Naive B cell (primary cell): ENCODE measurements at regions not wholly inside any gene's neighbourhood (a gene's known extent, or its start where the extent isn't known, plus 50 kb on each side); places are given as distances from the start of the nearest gene placed in this dataset.

Source experiments
- ATAC-seq, 2 donors: fragments of 150-1000 bp; cut with Tn5 transposase; 2 replicates each; pipeline ENCODE4 v1.10.0; 2021; ENCODE audit warnings: low read depth in 2 of 2, mild to moderate bottlenecking in 2 of 2, moderate library complexity in 2 of 2
- DNase-seq: peaks from one replicate; pipeline ENCODE4 v3.0.0; 2022
- H3K27ac Mint-ChIP-seq, 6 donors: one replicate each; pipeline ENCODE4 v1.8.0; 2020 to 2022; ENCODE audit warnings: mild to moderate bottlenecking in 6 of 6, mixed read lengths in 6 of 6, moderate library complexity in 5 of 6, inconsistent platforms in 2 of 6
- H3K27me3 Mint-ChIP-seq, 3 donors: one replicate each; pipeline ENCODE4 v1.8.0; 2021 to 2022; ENCODE audit warnings: mixed read lengths in 3 of 3, mild to moderate bottlenecking in 1 of 3
- H3K36me3 Mint-ChIP-seq, 2 donors: one replicate each; pipeline ENCODE4 v1.8.0; 2020 to 2022; ENCODE audit warnings: mixed read lengths in 2 of 2, inconsistent platforms in 1 of 2, mild to moderate bottlenecking in 1 of 2
- H3K4me1 Mint-ChIP-seq, 3 donors: one replicate each; pipeline ENCODE4 v1.8.0; 2020 to 2022; ENCODE audit warnings: mixed read lengths in 3 of 3, inconsistent platforms in 1 of 3, mild to moderate bottlenecking in 1 of 3, moderate library complexity in 1 of 3
- H3K4me3 Mint-ChIP-seq, 8 donors: one replicate each; pipeline ENCODE4 v1.8.0; 2020 to 2022; ENCODE audit warnings: mild to moderate bottlenecking in 8 of 8, mixed read lengths in 8 of 8, moderate library complexity in 8 of 8, inconsistent platforms in 2 of 8
- H3K9me3 Mint-ChIP-seq, 7 donors: one replicate each; pipeline ENCODE4 v1.8.0; 2020 to 2022; ENCODE audit warnings: mixed read lengths in 7 of 7, mild to moderate bottlenecking in 5 of 7, inconsistent platforms in 2 of 7, moderate library complexity in 1 of 7

DNA sequence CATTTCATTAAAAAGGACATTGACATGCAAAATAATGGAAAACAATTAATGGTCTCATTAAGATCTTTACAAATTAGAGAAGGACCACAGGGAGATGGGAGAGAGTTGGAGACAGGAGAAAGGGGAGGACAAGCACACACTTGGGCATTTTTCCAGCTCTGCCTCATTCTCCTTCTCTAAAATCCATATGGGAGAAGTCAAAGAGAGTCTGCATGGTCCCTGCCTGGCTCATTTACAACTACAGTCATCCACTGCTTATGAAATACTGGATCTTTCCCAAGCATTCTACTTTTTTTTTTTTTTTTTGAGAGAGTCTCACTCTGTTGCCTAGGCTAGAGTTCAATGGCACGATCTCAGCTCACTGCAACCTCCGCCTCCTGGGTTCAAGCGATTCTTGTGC, 518.9 kb upstream of the CELF2 start:
- no peak overlapping the region for H3K4me3 Mint-ChIP-seq
- H3K36me3 Mint-ChIP-seq, result no peaks in the 10 kb centered on the region
- peaks cover 5 to 23% (median 8%) of the 10 kb centered on the region in 7 donors for H3K9me3 Mint-ChIP-seq
- DNase-seq (no peak), ATAC-seq (no peak)
- peaks cover 0 to 5% (median 0%) of the 10 kb centered on the region in 3 donors for H3K27me3 Mint-ChIP-seq
- no peak overlapping the region for H3K27ac Mint-ChIP-seq
- H3K4me1 Mint-ChIP-seq, result no peaks in the 10 kb centered on the region

DNA sequence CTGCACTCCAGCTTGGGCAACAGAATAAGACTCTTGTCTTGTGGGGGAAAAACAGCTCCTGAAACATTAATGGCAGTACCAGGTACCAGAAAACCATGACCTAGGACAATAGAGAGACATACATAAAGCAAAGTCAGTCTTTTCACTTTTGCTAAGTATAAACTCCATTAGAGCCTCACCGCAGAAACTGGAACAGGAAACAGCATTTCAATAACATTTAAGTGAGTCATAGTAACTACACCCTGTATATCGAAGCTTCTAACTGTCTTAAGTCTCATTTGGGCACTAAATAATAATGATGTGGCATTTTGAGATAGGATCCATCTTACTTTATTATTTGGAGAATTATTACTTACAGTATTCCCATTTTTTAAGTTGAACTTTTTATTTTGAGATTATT, 517.8 kb upstream of the CELF2 start:
- Mint-ChIP-seq H3K4me1 (no peaks in the 10 kb centered on the region), H3K36me3 (no peaks in the 10 kb centered on the region), H3K27ac (no peak overlapping the region), H3K4me3 (no peak overlapping the region), H3K27me3 (peaks cover 0 to 5% (median 0%) of the 10 kb centered on the region in 3 donors), H3K9me3 (peaks cover 5 to 23% (median 9%) of the 10 kb centered on the region in 7 donors)
- DNase-seq (no peak), ATAC-seq (no peak)

DNA sequence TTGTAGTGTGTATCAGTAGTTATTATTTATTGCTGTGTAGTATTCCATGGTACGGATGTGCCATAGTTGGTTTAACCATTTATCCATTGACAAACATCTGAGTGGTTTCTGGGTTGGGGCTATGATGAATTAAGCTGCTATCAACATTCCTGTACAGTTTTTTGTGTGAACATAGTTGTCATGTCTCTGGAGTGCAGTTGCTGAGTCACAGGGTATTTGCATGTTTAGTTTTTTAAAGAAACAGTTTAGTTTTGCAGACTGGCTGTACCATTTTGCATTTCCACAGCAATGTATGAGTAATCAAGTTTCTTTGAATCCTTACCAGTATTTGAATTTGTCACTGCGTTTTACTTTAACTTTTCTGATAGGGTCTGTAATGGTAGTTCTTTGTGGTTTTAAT, 516.7 kb upstream of the CELF2 start:
- ATAC-seq (no peak), DNase-seq (no peak)
- Mint-ChIP-seq H3K27ac (no peak overlapping the region), H3K36me3 (no peaks in the 10 kb centered on the region), H3K4me3 (no peak overlapping the region), H3K9me3 (peaks cover 5 to 23% (median 14%) of the 10 kb centered on the region in 7 donors), H3K27me3 (peaks cover 0 to 14% (median 4%) of the 10 kb centered on the region in 3 donors), H3K4me1 (no peaks in the 10 kb centered on the region)

DNA sequence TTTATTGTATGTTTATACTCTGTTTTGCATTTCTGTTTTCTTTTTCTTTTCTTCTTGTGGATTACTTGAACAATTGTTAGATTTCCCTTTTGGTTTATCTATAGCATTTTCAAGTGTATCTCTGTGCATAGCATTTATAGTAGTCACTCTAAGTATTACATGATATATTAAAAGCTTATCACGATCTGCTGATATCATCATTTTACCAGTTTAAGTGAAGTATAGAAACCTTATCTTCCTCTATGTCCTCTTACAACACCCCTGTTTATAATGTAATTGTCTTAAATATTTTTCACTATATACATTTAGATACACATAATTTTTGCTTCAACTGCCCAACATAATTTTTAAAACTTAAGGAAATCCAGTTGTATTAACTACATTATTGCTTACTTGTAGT, 513.9 kb upstream of the CELF2 start:
- DNase-seq, result no peak
- H3K27ac Mint-ChIP-seq, result no peak overlapping the region

DNA sequence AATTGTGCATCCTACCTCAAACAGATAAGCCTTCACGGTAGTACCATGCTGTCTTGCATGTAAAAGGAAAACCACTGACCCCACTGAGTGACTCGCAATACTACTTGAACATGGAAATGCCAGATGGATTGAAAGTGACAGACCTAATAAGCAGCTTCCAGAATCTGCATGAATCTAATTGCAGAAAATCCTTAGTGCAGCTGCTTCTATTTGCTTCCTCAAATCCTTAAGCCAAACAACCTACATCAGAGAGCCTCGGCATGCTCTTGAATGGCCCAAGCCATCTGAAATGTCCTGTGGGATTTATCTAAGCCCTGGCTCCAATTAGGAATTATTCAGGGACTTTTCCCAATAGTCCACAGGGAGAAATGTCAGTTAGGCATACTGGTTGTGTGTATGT, 509.5 kb upstream of the CELF2 start:
- Mint-ChIP-seq H3K4me3 (no peak overlapping the region), H3K27ac (no peak overlapping the region), H3K4me1 (no peaks in the 10 kb centered on the region), H3K9me3 (peaks cover 0 to 33% (median 4%) of the 10 kb centered on the region in 7 donors), H3K27me3 (peaks cover 11 to 22% (median 18%) of the 10 kb centered on the region in 3 donors), H3K36me3 (no peaks in the 10 kb centered on the region)
- ATAC-seq (no peak), DNase-seq (no peak)

More for the DNA sequence above, 513.9 kb upstream of the CELF2 start:
- ATAC-seq, result no peak
- Mint-ChIP-seq H3K36me3 (no peaks in the 10 kb centered on the region), H3K27me3 (peaks cover 0 to 19% (median 7%) of the 10 kb centered on the region in 3 donors), H3K4me3 (no peak overlapping the region), H3K4me1 (no peaks in the 10 kb centered on the region), H3K9me3 (peaks cover 5 to 29% (median 9%) of the 10 kb centered on the region in 7 donors)

DNA sequence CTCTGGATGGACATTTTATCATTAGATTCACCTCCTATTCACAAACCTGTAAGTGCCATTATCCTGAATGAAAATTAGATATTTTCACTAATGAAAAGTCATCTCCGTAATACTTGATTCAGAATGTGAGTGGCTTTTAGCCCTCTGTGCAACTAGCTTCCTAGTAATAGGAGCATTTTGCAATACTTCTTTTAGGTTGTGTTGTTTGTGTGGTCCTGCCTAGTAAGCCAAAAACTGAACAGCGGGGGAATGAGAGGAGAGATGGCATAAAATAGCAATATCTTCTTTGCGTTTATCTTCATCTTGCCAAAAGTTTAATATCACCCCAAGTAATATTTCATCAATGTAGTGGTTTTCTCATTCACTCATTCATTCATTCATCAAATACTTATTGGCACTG, 507.5 kb upstream of the CELF2 start:
- Mint-ChIP-seq H3K9me3 (peaks cover 0 to 25% (median 3%) of the 10 kb centered on the region in 7 donors), H3K4me3 (no peak overlapping the region), H3K4me1 (no peaks in the 10 kb centered on the region), H3K27me3 (peaks cover 18 to 21% (median 21%) of the 10 kb centered on the region in 3 donors), H3K36me3 (no peaks in the 10 kb centered on the region), H3K27ac (no peak overlapping the region)
- DNase-seq, result no peak
- ATAC-seq, result no peak

DNA sequence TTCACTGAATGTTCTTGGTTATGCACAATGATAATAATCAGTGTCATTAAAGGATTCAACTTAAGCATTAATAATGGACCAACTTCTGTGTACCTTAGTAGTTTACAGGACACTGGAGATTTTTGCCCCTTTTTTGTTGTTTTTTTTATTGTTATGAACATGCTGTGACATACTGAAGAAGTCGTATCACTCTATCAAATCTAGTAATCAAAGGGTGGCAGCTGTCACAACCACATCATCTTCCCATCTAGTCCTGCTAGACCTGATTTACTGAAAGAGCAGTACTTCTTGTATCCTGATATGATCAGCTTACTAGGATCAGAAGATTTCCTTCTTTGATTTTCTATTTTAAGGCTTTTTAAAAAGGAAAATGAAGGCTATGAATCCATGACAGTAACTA, 504.6 kb upstream of the CELF2 start:
- no peak overlapping the region for H3K27ac Mint-ChIP-seq
- H3K9me3 Mint-ChIP-seq, result peaks cover 0 to 25% (median 1%) of the 10 kb centered on the region in 7 donors
- ATAC-seq, result no peak
- H3K27me3 Mint-ChIP-seq, result peaks cover 7 to 21% (median 11%) of the 10 kb centered on the region in 3 donors
- H3K36me3 Mint-ChIP-seq, result no peaks in the 10 kb centered on the region
- H3K4me1 Mint-ChIP-seq, result no peaks in the 10 kb centered on the region
- H3K4me3 Mint-ChIP-seq, result no peak overlapping the region
- DNase-seq, result no peak

DNA sequence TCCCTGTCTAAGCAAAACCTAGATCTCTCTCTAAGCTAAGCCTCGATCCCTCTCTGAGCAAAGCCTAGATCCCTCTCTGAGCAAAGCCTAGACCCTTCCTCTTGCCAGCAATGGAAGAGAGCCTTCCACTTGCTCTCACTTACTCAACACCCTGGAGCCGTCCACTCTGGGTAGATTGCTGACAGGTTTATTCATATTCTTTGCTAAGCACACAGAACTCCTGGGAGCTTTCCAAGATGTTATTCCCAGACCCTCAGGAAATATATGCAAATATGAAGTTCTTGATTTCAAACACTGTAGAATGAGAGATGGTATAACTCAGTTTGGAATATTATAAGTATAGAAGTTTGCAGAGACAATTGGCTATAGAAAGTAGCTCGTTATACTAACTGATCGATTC, 503.8 kb upstream of the CELF2 start:
- no peak overlapping the region for H3K27ac Mint-ChIP-seq
- peaks cover 3 to 21% (median 11%) of the 10 kb centered on the region in 3 donors for H3K27me3 Mint-ChIP-seq

DNA sequence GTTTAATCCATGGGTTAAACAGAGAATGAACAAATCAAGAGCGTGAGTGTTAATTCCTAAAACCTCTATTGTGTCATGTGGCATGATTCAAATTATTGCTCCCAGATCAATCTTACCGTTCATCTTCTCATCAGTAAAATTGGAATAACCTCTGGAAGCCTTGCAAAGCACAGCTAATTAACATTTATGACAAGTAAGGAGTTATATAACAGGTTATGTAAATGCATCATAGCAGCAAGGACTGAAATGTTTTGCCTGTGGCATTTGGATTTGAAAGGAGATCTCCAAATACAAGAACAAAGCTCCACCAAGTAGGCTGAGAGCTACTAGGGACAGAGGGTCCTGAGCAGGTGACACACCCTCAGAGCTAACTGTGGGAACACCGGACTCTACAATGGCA, 502.9 kb upstream of the CELF2 start:
- H3K27ac Mint-ChIP-seq, result no peak overlapping the region
- H3K36me3 Mint-ChIP-seq, result no peaks in the 10 kb centered on the region
- no peak for DNase-seq
- no peaks in the 10 kb centered on the region for H3K4me1 Mint-ChIP-seq
- H3K9me3 Mint-ChIP-seq, result peaks cover 0 to 8% (median 1%) of the 10 kb centered on the region in 7 donors
- H3K27me3 Mint-ChIP-seq, result peaks cover 0 to 21% (median 11%) of the 10 kb centered on the region in 3 donors
- H3K4me3 Mint-ChIP-seq, result no peak overlapping the region
- no peak for ATAC-seq

More for the DNA sequence above, 503.8 kb upstream of the CELF2 start:
- DNase-seq (no peak), ATAC-seq (no peak)
- no peak overlapping the region for H3K4me3 Mint-ChIP-seq
- no peaks in the 10 kb centered on the region for H3K36me3 Mint-ChIP-seq
- H3K4me1 Mint-ChIP-seq, result no peaks in the 10 kb centered on the region
- peaks cover 0 to 17% (median 1%) of the 10 kb centered on the region in 7 donors for H3K9me3 Mint-ChIP-seq

DNA sequence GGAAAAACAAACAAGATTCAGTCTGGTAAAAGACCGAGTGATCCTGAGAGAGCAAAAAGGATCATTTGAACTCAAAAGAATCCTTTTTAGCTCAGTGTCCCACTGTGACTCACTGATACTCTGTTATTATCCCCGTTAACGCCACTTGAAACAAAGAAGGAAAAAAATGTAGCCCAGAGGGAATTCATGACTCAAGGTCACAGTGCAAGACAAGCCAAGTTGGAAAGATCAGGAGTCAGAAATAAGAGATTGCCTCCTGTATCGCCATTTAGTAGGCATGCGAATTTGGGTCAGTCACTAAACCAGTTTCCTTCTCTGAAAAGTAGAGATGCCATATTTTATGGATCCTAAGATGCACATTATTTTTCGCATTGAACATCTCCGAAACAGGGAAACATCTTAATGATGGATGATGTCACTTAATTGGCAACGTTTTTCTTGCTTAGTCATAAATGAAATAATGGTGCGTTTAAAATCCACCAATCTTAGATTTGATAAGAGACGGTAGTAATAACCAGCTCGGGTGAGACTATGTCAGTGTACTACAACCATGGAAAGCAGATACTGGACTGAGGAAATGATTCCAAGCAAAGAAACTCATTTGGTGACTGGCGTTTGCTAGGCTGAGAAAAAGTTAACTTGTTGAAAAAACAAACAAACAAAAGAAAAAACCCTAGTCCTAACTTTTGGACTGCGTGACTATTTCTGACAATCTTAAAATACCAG, 502.0 kb upstream of the CELF2 start:
- H3K9me3 Mint-ChIP-seq, result peaks cover 0 to 8% (median 0%) of the 10 kb centered on the region in 7 donors
- no peaks in the 10 kb centered on the region for H3K36me3 Mint-ChIP-seq
- peaks cover 1 to 15% (median 4%) of the 10 kb centered on the region in 3 donors for H3K27me3 Mint-ChIP-seq
- H3K4me1 Mint-ChIP-seq, result peaks cover 0 to 5% (median 4%) of the 10 kb centered on the region in 3 donors
- H3K4me3 Mint-ChIP-seq, result no peak overlapping the region
- H3K27ac Mint-ChIP-seq, result no peak overlapping the region
- ATAC-seq (no peak), DNase-seq (no peak)

DNA sequence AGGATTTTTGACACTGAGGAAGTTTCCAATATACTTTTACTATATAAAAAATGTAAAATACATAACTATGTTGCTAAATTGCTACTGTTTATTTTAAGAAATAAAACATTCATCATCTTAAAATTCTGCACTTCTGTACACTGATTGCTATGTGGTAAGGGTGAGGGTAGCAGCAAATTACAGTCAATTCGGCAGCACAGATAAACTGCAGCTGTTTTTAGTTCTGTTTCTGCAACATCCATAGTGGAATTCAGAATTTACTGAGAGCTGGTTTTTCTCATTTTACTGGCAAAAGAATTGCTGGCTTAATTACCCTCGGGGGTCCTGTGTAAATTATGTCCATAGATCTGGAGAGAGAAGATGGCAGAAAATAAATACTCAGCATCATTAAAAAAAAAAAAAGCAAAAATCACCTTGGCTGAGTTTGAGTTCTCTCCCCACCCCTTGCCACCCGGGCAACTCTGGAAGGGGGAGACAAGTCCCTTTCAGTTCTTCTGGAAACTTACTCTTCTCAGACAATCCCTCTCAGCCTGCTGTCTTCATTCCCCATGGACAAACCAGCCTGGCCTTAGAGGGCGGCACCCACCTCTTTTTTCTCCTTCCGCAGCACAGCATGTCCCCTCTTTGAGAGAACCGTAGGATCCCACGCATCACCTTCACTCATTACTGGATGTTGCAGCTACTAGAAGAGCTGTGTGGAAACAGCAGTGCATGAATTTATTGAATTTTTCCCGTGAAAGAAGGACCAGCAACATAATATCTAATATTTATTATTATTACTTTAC, 501.1 kb upstream of the CELF2 start:
- Mint-ChIP-seq H3K27ac (no peak overlapping the region), H3K36me3 (no peaks in the 10 kb centered on the region), H3K27me3 (peaks cover 0 to 10% (median 5%) of the 10 kb centered on the region in 3 donors), H3K4me3 (no peak overlapping the region), H3K4me1 (peaks cover 0 to 7% (median 4%) of the 10 kb centered on the region in 3 donors), H3K9me3 (peaks cover 0 to 10% (median 0%) of the 10 kb centered on the region in 7 donors)
- ATAC-seq (no peak), DNase-seq (no peak)

DNA sequence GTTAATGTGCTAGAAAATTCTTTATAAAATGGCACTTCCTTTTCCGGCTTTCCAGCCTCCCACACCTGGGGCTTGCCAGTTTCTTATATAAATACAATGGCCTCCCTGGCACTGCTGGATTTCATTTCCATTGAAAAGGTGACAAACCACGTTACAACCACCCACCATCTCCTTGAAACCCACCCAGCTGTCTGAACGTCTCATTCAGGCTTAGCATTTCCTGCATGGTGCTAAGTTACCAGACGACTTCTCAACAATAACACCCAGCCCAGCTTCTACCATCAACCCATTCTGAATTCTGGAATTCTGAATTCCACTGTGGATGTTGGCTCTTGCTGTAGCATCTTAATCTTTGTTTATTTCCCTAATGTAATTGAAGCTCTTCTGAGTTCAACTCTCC, 499.8 kb upstream of the CELF2 start:
- Mint-ChIP-seq H3K4me3 (no peak overlapping the region), H3K9me3 (peaks cover 0 to 10% (median 0%) of the 10 kb centered on the region in 7 donors), H3K36me3 (no peaks in the 10 kb centered on the region), H3K4me1 (peaks cover 0 to 7% (median 4%) of the 10 kb centered on the region in 3 donors), H3K27ac (no peak overlapping the region), H3K27me3 (peaks cover 0 to 10% (median 5%) of the 10 kb centered on the region in 3 donors)
- ATAC-seq, result no peak
- no peak for DNase-seq

DNA sequence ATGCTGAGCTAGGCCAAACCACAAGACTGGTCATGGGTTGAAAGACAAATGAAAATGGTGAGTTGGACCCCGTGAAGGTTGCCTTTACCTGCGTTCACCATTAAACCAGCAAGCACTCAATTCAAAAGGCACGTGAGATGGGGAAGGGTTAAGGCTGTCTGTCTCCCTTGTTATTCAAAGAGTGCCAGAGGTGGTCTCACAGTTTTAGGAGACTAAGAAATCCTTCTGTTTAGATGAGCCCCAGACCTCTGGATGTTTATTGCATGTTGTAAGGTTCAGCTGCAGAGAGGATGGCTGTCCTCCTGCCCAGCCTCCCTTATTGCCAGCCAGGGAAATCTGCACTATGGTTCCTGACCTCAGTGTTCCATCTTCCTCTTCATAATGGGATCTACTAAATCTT, 498.0 kb upstream of the CELF2 start:
- Mint-ChIP-seq H3K36me3 (no peaks in the 10 kb centered on the region), H3K4me1 (peaks cover 0 to 7% (median 4%) of the 10 kb centered on the region in 3 donors), H3K27me3 (peaks cover 0 to 5% (median under 1%) of the 10 kb centered on the region in 3 donors), H3K9me3 (peaks cover 0 to 6% (median 0%) of the 10 kb centered on the region in 7 donors), H3K27ac (no peak overlapping the region), H3K4me3 (no peak overlapping the region)
- no peak for ATAC-seq
- DNase-seq, result no peak
